NCI-H128 (cell line): ENCODE measurements at regions not wholly inside any gene's neighbourhood (a gene's known extent, or its start where the extent isn't known, plus 50 kb on each side); places are given as distances from the start of the nearest gene placed in this dataset.
"Not testable (repeated sequence)": the region's sequence is repeated elsewhere in the genome, so short reads cannot be mapped to it uniquely, and the experiment has no call there.

Experiments
- DNase-seq: peaks from one replicate; lab custom pipeline; 2025; ENCODE audit not compliant: unreplicated experiment; lab: John Stamatoyannopoulos, UW

GRCh38 chr1:209095627-209096595 is 487.6 kb upstream of the CAMK1G start:
- no peak for DNase-seq

- DNase-seq, result no peak
These were observed 483.1 kb upstream of the CAMK1G start for GRCh38 chr1:209100460-209100859.

- no peak for DNase-seq
These were observed 482.4 kb upstream of the CAMK1G start for GRCh38 chr1:209101106-209101505.

GRCh38 chr1:209102120-209102519 is 481.4 kb upstream of the CAMK1G start:
- no peak for DNase-seq

GRCh38 chr1:209102531-209102930 is 481.0 kb upstream of the CAMK1G start:
- no peak for DNase-seq

GRCh38 chr1:209103092-209103491 is 480.4 kb upstream of the CAMK1G start:
- no peak for DNase-seq

GRCh38 chr1:209104646-209105045 is 478.9 kb upstream of the CAMK1G start:
- DNase-seq, result no peak

GRCh38 chr1:209105701-209106100 is 477.8 kb upstream of the CAMK1G start:
- DNase-seq, result no peak

- DNase-seq, result no peak
These were observed 477.2 kb upstream of the CAMK1G start for GRCh38 chr1:209106237-209106741.

- DNase-seq, result no peak
These were observed 476.7 kb upstream of the CAMK1G start for GRCh38 chr1:209106861-209107260.

GRCh38 chr1:209107535-209107934 is 476.0 kb upstream of the CAMK1G start:
- DNase-seq, result no peak

GRCh38 chr1:209109001-209109785 is 474.3 kb upstream of the CAMK1G start:
- no peak for DNase-seq

GRCh38 chr1:209113521-209113920 is 470.0 kb upstream of the CAMK1G start:
- DNase-seq, result no peak

GRCh38 chr1:209116705-209117104 is 466.8 kb upstream of the CAMK1G start:
- DNase-seq, result no peak

- no peak for DNase-seq
These were observed 459.9 kb upstream of the CAMK1G start for GRCh38 chr1:209123601-209124000.

GRCh38 chr1:209129091-209129490 is 454.4 kb upstream of the CAMK1G start:
- not testable (repeated sequence) for DNase-seq

GRCh38 chr1:209130886-209131285 is 452.6 kb upstream of the CAMK1G start:
- DNase-seq, result no peak

GRCh38 chr1:209132736-209133467 is 450.6 kb upstream of the CAMK1G start:
- no peak for DNase-seq

GRCh38 chr1:209134001-209134400 is 449.5 kb upstream of the CAMK1G start:
- no peak for DNase-seq

GRCh38 chr1:209143916-209144315 is 439.6 kb upstream of the CAMK1G start:
- DNase-seq, result no peak

- DNase-seq, result no peak
These were observed 433.4 kb upstream of the CAMK1G start for GRCh38 chr1:209150114-209150513.
